Activated CD4-positive, alpha-beta T cell treated with anti-CD3 and anti-CD28 coated beads for 36 hours (primary cell): ENCODE measurements at regions not wholly inside any gene's neighbourhood (a gene's known extent, or its start where the extent isn't known, plus 50 kb on each side); places are given as distances from the start of the nearest gene placed in this dataset.
A peak's percentile ranks its signal among the peaks of the same experiment; 100 is the strongest.
"Not testable (repeated sequence)": the region's sequence is repeated elsewhere in the genome, so short reads cannot be mapped to it uniquely, and the experiment has no call there.

Experiments
- ATAC-seq: fragments of 200-7000 bp; cut with Tn5 transposase; one replicate; pipeline ENCODE4 v1.10.0; 2021; ENCODE audit warnings: mild to moderate bottlenecking, moderate library complexity
- CTCF ChIA-PET: fragments of 350-600 bp; sonication (Branson Sonifier 250); formaldehyde crosslinking; loops from one replicate; lab custom pipeline; 2021; ENCODE audit warnings: antibody characterized with exemption; lab: Charles Lee
- POLR2A ChIA-PET: fragments of 350-600 bp; sonication (Branson Sonifier 250); formaldehyde crosslinking; loops from one replicate; lab custom pipeline; 2021; ENCODE audit warnings: antibody characterized with exemption, inconsistent platforms; lab: Charles Lee
- DNase-seq: peaks from one replicate; pipeline ENCODE4 v3.0.0-alpha.2; 2020
- H3K27ac Mint-ChIP-seq: one replicate; pipeline ENCODE4 v1.8.0; 2021; ENCODE audit warnings: mixed read lengths
- H3K27me3 Mint-ChIP-seq: one replicate; pipeline ENCODE4 v1.8.0; 2021; ENCODE audit warnings: mixed read lengths
- H3K36me3 Mint-ChIP-seq: one replicate; pipeline ENCODE4 v1.8.0; 2021; ENCODE audit warnings: low read depth, mixed read lengths
- H3K4me1 Mint-ChIP-seq: one replicate; pipeline ENCODE4 v1.8.0; 2021; ENCODE audit warnings: mixed read lengths
- H3K4me3 Mint-ChIP-seq: one replicate; pipeline ENCODE4 v1.8.0; 2021; ENCODE audit warnings: mild to moderate bottlenecking, moderate library complexity, mixed read lengths
- H3K9me3 Mint-ChIP-seq: one replicate; pipeline ENCODE4 v1.8.0; 2021; ENCODE audit warnings: low read depth, mixed read lengths
- intact Hi-C, 2 experiments: fragments of 100-400 bp; cut with DNase I in 1 of 2; cut with micrococcal nuclease in 1 of 2; formaldehyde crosslinking; loops; one replicate each; pipeline versions ENCODE4 v1.14.2 to v1.15.1; 2022 to 2024; cut with DNase I, micrococcal nuclease

DNA sequence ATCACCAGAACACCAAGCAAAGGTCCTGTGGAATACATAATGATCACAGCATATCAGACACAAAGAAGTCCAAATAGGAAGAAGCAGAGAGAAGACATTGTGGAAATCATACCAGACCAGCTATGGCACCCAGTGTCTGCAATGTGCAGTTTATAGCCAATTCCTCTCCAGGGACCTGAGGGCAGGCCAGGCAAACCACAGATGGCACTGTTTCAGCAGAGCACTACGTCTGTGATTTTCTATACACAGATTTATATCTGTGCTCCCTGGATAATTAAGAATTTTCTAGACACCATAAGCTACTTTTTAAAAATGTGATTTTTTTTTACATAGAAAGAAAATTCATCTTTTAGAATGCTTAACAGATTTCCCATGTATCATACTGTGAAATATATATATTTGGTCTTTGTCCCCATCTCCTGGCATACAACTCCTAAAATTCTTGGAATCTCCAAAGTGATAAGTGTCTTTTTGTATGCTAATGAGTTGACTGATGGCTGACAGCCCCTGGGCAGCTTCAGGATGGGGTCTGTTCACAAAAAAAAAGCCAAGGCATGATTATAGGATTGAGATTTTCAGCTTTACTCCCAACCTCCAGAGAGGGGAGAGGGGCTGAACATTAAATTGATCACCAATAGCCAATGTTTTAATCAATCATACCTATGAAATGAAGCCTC, 498.1 kb downstream of the SIPA1L2 start:
- Mint-ChIP-seq H3K36me3 (peaks cover 4% of the 10 kb centered on the region), H3K27ac (no peak overlapping the region), H3K9me3 (peaks cover 4% of the 10 kb centered on the region), H3K4me3 (no peak overlapping the region), H3K4me1 (peaks cover 3% of the 10 kb centered on the region), H3K27me3 (peaks cover 19% of the 10 kb centered on the region)
- no peak for ATAC-seq
- intact Hi-C loops = loop anchor here in 1 of 2 experiments (5.0 kb wide), 1 partner anchor 650 kb away; no protein-coding TSS in a partner anchor
- no peak for DNase-seq
- ChIA-PET CTCF (interaction anchor here (1.0 kb wide), 1 partner anchor 375 kb away, joined by 3 read pairs; no protein-coding TSS in a partner anchor), POLR2A (no interaction called here)

DNA sequence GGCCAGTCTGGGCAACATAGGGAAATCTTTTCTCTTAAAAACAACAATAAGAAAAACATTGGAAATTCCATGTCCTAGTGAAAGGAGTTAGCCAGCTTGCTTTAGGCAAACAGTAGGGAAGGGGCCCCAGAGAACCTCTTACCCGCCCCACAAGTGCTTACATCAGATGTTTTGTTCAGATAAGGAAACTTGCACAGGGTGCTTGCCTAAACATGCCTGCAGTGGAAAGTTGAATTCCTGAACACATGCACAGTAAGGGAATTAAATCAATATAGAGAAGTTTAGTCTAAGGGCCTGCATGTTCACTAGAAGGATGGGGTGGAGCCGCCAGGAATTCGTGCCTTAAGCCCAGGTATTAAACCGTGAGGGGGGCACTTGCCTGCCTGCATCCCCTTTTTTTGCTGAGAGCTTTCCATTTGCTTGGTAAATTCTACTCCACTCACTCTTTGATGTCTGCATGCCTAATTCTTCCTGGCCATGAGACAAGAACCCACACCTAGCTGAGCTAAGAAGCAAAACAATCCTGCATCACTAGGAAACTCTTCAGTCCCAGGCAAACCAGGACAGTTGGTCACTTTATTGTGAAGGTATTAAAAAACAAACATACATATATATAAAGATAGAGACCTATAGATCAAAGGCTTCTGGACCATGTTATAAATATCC, 499.0 kb downstream of the SIPA1L2 start:
- ChIA-PET CTCF (interaction anchor here (1.0 kb wide), 1 partner anchor 374 kb away, joined by 3 read pairs; no protein-coding TSS in a partner anchor), POLR2A (no interaction called here)
- no peak for DNase-seq
- peaks cover 3% of the 10 kb centered on the region for H3K4me1 Mint-ChIP-seq
- peaks cover 4% of the 10 kb centered on the region for H3K36me3 Mint-ChIP-seq
- H3K27ac Mint-ChIP-seq = no peak overlapping the region
- intact Hi-C loops = loop anchor here in 1 of 2 experiments (5.0 kb wide), 1 partner anchor 651 kb away; no protein-coding TSS in a partner anchor
- peaks cover 2% of the 10 kb centered on the region for H3K9me3 Mint-ChIP-seq
- peaks cover 21% of the 10 kb centered on the region for H3K27me3 Mint-ChIP-seq
- no peak for ATAC-seq
- no peak overlapping the region for H3K4me3 Mint-ChIP-seq

DNA sequence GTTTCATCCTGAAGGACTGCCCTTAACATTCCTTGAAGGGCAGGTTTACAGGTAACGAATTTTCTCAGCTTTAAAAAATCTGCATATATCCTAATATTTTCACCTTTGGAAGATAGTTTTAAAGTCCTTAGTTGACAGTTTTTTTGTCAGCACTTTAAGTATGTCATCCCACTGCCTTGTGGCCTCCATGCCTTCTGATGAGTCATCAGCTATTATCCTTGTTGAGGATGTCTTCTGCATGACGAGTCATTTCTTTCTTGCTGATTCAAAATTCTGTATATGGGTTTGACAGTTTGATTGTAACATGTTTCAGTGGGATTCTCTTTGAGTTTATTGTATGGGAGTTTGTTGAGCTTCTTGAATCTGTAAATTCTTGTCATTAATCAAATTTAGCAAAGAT, 500.6 kb downstream of the DISC1 start:
- CTCF ChIA-PET = interaction anchor here (0.8 kb wide), 1 partner anchor 422 kb away, joined by 3 read pairs; no protein-coding TSS in a partner anchor
- ATAC-seq (peak; percentile 85), DNase-seq (no peak)
- POLR2A ChIA-PET = no interaction called here
- H3K4me3 Mint-ChIP-seq = no peak overlapping the region
- H3K4me1 Mint-ChIP-seq = peaks cover 18% of the 10 kb centered on the region
- intact Hi-C loops = loop anchor here in 1 of 2 experiments (10.0 kb wide), 1 partner anchor 152 kb away; no protein-coding TSS in a partner anchor
- peaks cover 2% of the 10 kb centered on the region for H3K9me3 Mint-ChIP-seq
- H3K27me3 Mint-ChIP-seq = peaks cover 19% of the 10 kb centered on the region
- peaks cover 4% of the 10 kb centered on the region for H3K36me3 Mint-ChIP-seq
- H3K27ac Mint-ChIP-seq = no peak overlapping the region

DNA sequence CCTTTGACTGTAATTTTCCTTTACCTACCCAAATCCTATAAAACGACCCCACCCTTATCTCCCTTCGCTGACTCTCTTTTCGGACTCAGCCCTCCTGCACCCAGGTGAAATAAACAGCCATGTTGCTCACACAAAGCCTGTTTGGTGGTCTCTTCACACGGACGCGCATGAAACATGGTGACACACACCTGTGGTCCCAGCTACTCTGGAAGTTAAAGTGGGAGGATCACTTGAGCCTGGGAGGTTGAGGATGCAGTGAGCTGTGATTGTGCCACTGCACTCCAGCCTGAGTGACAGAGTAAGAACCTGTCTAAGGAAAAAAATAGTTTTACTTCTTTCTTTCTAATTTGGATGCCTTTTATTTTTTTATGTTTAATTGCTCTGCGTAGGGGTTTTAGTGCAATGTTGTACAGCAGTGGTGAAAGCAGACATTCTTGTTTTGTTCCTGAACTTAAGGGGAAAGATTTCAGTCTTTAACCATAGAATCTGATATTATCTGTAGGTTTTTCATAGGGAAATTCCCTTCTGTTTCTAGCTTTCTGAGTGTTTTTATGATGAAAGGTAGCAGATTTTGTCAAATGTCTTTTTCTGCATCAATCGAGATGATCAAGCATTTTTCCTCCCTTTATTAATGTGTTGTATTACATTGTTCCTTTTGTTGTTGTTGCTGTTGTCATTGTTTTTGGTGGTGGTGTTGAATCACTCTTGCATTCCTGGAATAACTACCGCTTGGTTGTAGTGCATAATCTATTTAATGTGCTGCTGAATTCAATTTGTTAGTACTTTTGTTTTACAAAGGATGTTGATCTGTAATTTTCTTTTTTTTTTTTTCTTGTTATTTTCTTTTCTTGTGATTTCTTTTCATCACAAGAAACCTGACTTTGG, 497.4 kb downstream of the DISC1 start:
- Mint-ChIP-seq H3K27ac (no peak overlapping the region), H3K4me1 (peaks cover 18% of the 10 kb centered on the region)
- POLR2A ChIA-PET = no interaction called here

DNA sequence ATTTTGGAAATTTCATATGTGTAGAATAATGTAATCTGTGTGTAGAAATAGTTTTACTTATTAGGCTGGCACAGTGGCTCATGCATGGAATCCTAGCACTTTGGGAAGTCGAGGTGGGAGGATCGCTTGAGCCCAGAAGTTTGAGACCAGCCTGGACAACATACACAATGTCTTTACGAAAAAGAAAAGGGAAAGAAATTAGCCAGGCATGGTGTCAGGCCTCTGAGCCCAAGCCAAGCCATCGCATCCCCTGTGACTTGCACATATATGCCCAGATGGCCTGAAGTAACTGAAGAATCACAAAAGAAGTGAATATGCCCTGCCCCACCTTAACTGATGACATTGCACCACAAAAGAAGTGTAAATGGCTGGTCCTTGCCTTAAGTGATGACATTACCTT, 491.3 kb downstream of the DISC1 start:
- H3K27ac Mint-ChIP-seq, H3K27me3 Mint-ChIP-seq, H3K4me3 Mint-ChIP-seq, H3K36me3 Mint-ChIP-seq, H3K4me1 Mint-ChIP-seq, ATAC-seq, CTCF ChIA-PET, DNase-seq, H3K9me3 Mint-ChIP-seq, intact Hi-C loops: not testable (repeated sequence)
- POLR2A ChIA-PET = interaction anchor here (0.7 kb wide), 1 partner anchor 330 kb away, joined by 3 read pairs; no protein-coding TSS in a partner anchor

More for the DNA sequence above, 497.4 kb downstream of the DISC1 start:
- CTCF ChIA-PET = no interaction called here
- no peaks in the 10 kb centered on the region for H3K36me3 Mint-ChIP-seq
- intact Hi-C loops = loop anchor here in 1 of 2 experiments (10.0 kb wide), 1 partner anchor 149 kb away; no protein-coding TSS in a partner anchor
- no peak overlapping the region for H3K4me3 Mint-ChIP-seq
- ATAC-seq (peak; percentile 44), DNase-seq (no peak)
- peaks cover 11% of the 10 kb centered on the region for H3K27me3 Mint-ChIP-seq
- H3K9me3 Mint-ChIP-seq = no peaks in the 10 kb centered on the region

DNA sequence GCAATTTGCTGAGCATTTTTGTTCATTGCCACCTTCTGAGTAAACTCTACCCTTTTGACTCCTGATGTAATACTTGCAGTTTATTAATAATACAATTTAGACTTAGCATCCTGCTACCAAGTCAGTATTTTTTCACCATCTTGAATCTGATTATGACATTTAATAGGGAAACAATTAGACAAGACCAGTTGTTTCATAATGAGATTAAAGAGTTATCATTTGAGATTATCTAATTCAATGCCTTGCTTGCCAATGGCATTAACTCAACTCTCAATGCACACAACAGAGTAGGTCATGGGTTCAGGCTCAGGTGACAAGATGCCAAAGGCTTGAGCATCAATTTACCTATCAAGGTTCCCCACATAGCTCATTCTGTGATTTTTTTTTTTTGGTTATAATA, 488.4 kb downstream of the DISC1 start:
- DNase-seq (no peak), ATAC-seq (no peak)
- ChIA-PET CTCF (no interaction called here), POLR2A (no interaction called here)
- Mint-ChIP-seq H3K27ac (no peak overlapping the region), H3K4me3 (no peak overlapping the region), H3K9me3 (no peaks in the 10 kb centered on the region), H3K36me3 (no peaks in the 10 kb centered on the region), H3K4me1 (no peaks in the 10 kb centered on the region), H3K27me3 (peaks cover 12% of the 10 kb centered on the region)
- intact Hi-C loops = no loop called here

DNA sequence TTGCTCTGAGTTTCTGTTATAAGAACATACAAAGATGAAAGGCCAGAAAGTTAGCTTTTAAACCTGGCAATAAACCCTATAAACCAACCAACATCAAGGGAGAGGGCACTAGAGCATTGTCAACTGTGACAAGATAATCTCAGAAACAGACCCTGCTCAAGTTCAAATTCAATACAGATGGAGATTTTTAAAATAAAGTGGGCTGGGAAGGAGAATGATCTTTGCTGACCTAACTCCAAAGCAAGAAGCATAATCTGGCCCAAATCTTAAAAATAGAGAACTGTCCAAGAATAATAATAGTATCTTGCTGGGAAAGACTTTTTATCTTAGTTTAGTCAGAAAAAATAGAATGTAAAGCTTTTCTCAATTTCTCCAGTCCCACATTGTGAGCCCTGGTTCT, 485.5 kb downstream of the DISC1 start:
- POLR2A ChIA-PET = no interaction called here
- ATAC-seq (no peak), DNase-seq (no peak)
- Mint-ChIP-seq H3K27ac (no peak overlapping the region), H3K9me3 (no peaks in the 10 kb centered on the region), H3K4me3 (no peak overlapping the region), H3K27me3 (peaks cover 18% of the 10 kb centered on the region), H3K36me3 (no peaks in the 10 kb centered on the region), H3K4me1 (no peaks in the 10 kb centered on the region)
- CTCF ChIA-PET = no interaction called here
- intact Hi-C loops = no loop called here

DNA sequence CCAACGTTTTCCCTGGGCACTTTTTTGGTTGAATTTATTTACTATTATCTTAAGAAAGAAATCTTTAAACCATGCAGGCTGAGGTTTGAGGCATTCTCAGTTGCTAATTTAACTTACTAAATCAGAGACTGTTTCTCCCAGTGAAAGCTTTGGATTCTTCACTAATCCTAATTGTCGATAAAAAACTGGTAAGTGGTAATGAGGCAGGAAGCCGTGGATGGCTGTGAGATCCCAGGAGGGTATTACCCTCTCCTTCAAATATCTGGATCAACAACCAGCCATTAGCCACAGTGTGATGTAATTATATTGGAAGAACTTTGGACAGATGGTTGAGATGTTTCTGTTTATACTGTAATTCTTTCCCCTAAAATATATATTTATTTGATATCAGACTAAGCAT, 485.0 kb downstream of the DISC1 start:
- H3K27ac Mint-ChIP-seq = no peak overlapping the region
- H3K27me3 Mint-ChIP-seq = peaks cover 18% of the 10 kb centered on the region
- DNase-seq = no peak
- no peaks in the 10 kb centered on the region for H3K36me3 Mint-ChIP-seq
- intact Hi-C loops = no loop called here
- no peak overlapping the region for H3K4me3 Mint-ChIP-seq
- ATAC-seq = no peak
- ChIA-PET CTCF (no interaction called here), POLR2A (no interaction called here)
- H3K4me1 Mint-ChIP-seq = no peaks in the 10 kb centered on the region
- H3K9me3 Mint-ChIP-seq = no peaks in the 10 kb centered on the region

DNA sequence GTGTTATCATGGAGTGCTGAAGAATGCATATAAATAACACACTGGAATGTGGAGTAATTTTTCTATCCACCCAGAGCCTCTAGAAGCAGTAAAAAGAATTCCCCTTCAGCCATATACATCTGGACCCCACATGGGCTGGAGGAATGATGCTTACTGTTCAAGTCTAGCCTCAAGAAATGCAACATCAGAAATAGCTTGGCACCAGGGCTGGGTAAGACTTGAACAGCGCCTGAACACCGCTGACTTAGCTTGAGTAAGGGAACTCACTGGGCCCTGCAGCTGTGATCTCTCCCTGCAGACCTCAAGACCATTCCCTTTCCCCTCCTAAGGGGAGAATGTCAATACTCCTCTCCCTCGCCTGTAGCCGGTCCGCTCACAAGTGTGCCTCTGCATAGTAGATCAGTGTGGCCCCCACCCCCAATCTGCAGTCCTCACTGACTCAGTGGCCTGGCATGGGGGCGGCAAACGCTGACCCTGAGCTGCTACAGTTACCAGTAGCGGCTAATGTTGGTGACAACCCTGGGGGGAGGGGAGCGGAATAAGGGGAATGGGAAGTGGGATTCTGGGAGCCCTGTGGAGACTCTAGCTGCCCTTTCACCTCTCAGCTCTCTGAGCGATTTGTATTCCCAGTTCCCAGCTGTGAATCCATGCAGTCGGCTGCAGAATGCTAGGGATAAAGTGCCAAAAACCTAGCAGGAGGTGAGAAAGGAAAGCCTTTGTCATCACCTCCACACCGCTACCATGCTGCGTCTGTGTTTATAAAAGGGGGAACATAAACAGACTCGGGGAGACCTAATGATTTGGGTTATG, 483.9 kb downstream of the DISC1 start:
- DNase-seq (no peak), ATAC-seq (no peak)
- ChIA-PET POLR2A (no interaction called here), CTCF (no interaction called here)
- Mint-ChIP-seq H3K36me3 (no peaks in the 10 kb centered on the region), H3K9me3 (no peaks in the 10 kb centered on the region), H3K4me3 (no peak overlapping the region), H3K4me1 (no peaks in the 10 kb centered on the region), H3K27ac (no peak overlapping the region), H3K27me3 (peaks cover 17% of the 10 kb centered on the region)
- intact Hi-C loops = no loop called here

DNA sequence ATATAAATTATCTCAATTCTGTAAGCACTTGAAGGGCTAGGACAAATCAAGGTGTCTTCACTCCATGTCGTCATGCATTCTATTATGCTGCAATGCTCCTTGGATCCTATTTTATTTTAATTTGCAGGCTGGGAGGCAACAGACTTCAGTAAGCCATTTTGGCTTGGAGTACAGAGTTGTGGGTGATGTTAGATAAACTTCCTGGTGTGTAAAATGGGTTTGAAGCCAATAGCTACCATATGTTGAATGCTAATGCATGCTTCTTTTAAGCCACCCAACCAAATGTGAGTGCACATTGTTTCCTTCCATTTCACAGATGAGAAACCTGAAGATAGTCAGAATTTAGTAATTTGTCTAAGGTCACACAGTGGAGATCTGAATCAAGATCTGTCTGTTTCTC, 482.8 kb downstream of the DISC1 start:
- Mint-ChIP-seq H3K36me3 (no peaks in the 10 kb centered on the region), H3K9me3 (no peaks in the 10 kb centered on the region)
- intact Hi-C loops = no loop called here

More for the DNA sequence above, 482.8 kb downstream of the DISC1 start:
- no peak overlapping the region for H3K4me3 Mint-ChIP-seq
- H3K27me3 Mint-ChIP-seq = peaks cover 17% of the 10 kb centered on the region
- ChIA-PET POLR2A (no interaction called here), CTCF (no interaction called here)
- no peak for ATAC-seq
- DNase-seq = no peak
- H3K27ac Mint-ChIP-seq = no peak overlapping the region
- no peaks in the 10 kb centered on the region for H3K4me1 Mint-ChIP-seq
